T47D (cell line): ENCODE measurements at regions not wholly inside any gene's neighbourhood (a gene's known extent, or its start where the extent isn't known, plus 50 kb on each side); places are given as distances from the start of the nearest gene placed in this dataset.
"Not testable (repeated sequence)": the region's sequence is repeated elsewhere in the genome, so short reads cannot be mapped to it uniquely, and the experiment has no call there.

ENCODE experiments used
- DNase-seq, 2 experiments: peaks; one replicate each; pipeline versions ENCODE4 v3.0.0 to v3.0.0-alpha.2; 2011 to 2012; ENCODE audit warnings: low read depth in 1 of 2, low spot score in 1 of 2
- in situ Hi-C: cut with HindIII; loops from 2 replicates; pipeline ENCODE4 v1.10.0; 2016; ENCODE audit warnings: low sequenced_read_pairs, low pct_unique_long_range_greater_than_20kb

DNA sequence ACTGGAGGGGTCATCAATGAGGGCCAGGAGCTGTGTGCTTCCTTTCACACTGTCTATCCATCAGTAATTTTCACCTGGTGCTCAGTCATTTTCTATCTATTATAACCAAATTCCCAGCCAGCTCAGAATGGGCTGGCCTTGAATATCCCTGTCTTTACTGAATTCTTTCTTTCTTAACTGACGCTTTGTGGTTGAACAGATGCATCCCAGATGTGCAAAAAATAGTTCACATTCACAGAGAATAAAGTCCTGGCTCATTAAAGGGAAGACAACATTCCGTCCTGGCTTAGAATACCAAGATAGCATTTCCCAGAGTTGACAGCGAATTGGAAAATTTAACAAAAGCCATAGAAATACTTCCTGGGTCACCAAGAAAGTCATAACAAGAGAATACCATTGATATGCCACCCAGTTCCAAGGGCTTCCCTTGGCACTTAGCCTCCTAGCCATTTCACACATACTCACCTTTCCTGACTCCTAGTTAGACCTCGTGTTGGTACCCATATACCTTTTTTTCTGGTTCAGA is 164.7 kb downstream of the SPDYE17 start:
- in situ Hi-C loops, DNase-seq: not testable (repeated sequence)

DNA sequence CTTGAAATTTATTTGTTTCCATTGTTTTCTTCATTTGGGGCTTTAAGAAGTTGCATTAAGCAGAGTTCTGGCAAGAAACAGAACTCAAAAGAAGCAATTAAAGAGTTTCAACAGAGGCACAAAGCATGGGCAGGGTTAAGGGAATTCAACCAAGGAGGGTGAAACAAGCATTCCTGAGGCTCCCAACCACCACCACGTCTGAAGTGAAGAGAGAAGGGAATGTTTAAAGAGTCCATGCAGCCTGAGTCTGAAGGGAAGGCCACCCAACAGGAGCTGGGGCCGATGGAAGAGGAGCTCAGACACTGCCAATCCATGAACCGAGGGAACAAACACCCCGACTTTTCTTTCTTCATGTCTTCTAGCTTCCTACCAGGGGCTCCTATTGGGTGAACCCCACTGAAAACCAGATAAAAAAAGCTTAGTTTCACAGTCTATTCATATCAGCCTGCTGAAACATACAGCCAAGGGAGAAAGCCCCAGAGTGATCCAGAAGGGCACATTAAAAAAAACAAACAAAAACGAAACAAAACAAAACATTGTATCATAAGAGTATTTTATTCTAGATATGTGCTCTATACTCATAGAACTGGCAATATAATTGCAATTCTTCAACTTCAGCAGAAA is 168.9 kb downstream of the SPDYE17 start:
- DNase-seq, in situ Hi-C loops: not testable (repeated sequence)

DNA sequence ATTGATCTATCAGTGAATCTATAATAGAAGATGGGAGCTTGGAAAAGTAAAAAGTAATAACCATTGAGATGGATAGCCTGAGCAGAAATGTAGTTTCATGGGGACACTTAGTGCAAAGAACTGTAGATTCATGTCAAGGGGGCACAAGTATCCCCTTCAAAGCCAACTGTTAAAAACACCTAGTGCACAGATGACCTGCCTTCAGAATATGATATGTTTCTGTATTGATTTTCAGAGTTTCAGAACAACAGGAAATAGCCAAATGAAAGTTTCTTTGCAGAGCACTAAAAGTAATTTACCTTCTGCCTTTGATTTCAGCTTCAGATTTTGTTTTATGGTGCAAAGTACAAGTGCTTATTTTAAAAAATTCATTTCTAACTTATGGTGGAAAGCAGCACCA is 169.9 kb downstream of the SPDYE17 start:
- in situ Hi-C loops, DNase-seq: not testable (repeated sequence)

DNA sequence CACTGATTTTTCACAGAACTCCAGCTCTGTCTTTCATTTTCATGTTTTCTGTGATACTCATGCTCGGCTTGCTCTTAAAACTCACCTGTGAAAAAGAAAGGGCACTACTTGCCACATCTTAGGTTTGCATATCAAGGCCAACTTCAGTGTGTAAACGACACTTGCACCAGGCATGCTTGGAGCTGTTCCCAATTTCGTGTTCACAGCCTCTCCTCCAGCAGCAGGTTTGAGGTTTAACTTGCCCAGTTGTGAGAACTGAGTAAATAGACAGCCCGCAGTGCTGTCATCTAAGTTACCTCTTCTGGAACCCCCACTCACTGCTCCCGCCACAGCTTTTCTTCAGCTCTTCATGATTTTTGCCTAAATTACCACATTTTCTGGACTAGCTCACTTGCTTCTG is 172.2 kb downstream of the SPDYE17 start:
- in situ Hi-C loops, DNase-seq: not testable (repeated sequence)

DNA sequence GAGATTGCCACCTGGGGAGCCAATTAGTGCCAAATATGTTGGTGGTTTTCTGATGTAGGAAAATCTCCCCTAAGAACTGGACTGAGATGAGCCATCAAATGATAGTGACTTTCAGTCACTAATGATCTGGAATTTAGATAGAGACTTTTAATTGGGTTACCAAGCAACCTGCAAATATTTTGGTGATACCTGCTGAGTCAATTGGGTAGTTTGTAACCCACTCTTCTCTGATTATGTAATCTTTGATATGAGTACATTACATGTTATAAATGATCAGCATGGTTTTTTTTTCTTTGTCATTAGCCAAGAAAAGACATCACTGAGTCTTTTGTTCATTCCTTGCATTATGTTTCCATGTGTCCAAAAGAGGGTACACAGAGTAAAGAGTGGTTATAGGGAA is 177.5 kb downstream of the SPDYE17 start:
- DNase-seq, in situ Hi-C loops: not testable (repeated sequence)

DNA sequence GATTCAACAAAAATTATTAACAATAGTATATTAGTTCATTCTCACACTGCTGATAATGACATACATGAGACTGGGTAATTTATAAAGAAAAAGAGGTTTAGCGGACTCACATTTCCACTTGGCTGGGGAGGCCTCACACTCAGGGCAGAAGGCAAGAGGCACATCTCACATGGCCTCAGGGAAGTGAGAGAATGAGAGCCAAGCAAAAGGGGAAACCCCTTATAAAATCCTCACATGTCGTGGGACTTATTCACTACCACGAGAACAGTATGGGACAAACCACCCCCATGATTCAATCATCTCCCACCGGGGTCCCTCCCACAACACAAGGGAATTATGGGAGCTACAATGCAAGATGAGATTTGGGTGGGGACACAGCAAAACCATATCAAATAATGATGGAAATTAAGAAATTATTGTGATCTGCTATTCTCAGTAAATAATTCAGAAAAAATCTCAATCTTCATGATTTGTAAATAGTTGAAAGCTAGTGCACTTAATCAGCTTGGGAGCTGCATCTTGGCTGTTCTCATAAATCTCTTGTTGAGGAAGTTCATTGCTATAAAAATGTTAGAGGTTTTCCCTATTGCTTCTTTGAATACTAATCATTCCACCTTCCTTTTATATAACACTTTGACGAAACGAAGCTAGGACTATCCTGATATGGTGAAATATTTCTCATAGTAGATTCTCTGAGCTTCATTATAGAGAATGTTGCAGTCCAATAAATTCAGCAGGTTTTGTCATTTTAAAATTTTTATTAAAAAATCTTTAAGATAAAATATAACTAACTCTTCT is 179.2 kb downstream of the SPDYE17 start:
- DNase-seq, in situ Hi-C loops: not testable (repeated sequence)

DNA sequence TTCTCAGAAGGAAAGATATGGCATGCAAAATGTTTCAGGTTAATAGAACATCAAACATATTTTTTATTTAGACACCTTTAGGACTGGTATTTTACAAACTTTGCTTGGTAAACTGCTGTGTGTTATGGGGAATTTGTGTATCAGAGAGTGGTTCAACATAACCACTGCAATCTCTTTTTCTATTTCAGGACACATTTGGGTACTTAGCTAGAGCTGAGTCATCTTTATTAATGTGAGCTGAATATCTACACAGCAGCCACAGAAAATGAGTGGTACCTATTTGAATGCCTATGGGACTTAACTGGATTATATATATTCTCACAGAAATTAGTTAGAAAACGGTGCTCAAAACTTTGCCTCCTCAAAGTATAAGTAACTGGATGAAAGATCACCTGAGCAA is 179.8 kb downstream of the SPDYE17 start:
- DNase-seq = not testable (repeated sequence)

DNA sequence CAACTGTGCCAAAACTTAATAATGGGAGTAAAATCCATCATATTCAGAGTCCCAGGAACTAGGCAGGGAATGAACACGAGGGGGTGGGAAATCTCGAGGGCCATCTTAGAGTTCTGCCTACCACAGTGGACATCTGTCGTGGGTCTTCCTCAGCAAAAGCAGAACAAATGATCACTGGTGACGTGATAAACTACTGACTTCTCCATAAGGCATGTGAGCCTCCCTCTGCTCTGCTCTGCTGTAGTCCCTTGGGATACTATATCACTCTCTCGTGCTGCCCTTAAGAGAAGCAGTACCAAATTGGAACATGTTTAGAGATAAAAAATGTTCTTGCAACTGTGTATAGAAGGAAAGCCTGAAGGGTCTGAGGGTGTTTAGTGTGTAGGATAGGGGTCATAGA is 180.5 kb downstream of the SPDYE17 start:
- not testable (repeated sequence) for DNase-seq

More for the DNA sequence above, 179.8 kb downstream of the SPDYE17 start:
- in situ Hi-C loops = not testable (repeated sequence)

DNA sequence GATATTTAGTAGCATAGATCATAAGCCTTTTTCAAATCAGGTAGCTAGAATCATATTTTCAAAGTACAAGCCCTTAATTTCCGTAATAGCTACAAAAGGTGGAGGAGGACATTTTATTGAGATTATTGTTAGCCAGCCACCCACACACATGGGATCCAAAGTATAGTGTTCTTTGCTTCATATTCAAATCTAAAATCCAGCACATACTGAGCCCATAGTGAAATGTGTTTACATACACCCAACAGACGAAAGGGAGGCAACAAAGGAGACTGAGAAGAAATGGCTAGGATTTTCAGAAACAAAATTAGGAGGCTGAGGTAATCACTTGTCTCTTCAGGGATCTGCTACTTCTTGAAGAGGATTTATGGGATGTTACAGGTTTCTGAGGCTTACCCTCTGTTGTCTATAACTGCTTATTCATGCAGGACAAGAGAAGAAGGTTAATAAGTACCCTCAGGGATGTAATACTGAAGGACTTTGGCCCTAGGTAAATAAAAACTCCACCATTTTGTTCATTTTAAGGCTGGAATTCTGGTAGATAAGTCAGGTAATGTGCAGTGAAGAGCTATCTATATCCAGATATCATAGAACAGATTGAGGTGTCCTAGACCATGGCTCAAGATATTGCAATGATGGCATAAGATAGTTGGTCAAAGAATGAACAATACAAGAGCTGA is 182.1 kb downstream of the SPDYE17 start:
- DNase-seq, in situ Hi-C loops: not testable (repeated sequence)

More for the DNA sequence above, 180.5 kb downstream of the SPDYE17 start:
- in situ Hi-C loops = not testable (repeated sequence)

DNA sequence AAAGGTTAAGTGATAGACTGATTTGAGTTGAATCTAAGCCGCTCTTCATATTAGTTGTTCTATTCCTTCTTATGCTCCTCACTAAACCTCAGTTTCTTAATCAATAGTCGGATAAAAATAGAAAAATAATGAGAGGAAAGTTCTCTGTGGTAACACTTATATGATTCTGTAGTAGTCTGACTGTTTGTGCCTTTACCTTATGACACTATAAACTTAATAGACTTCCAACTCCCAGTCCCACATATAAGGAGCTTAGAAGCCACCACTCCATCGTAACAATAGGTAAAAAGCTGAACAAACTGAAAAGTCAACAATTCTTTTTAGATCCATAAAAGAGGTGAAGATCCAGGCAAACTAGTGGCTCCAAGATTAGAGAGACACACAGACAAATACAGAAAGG is 192.3 kb downstream of the SPDYE17 start:
- DNase-seq, in situ Hi-C loops: not testable (repeated sequence)

DNA sequence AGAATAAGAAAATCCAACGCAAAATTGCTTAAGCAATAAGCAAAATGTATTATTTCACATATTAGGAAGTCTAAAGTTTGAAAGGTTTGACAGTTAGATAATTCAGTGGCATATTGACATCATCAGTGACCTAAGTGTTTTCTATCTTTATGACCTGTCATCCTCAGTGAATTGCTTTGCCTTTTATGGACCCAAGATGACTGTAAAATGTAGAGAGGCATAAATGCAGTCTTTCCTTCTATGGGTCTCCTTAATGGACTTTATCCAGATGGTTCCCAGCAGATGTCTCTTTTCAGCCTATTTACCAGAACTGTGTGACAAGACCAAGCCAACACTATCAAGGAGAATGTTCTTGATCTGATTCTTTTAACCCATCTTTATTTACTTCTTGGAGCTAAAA is 192.9 kb downstream of the SPDYE17 start:
- not testable (repeated sequence) for DNase-seq

DNA sequence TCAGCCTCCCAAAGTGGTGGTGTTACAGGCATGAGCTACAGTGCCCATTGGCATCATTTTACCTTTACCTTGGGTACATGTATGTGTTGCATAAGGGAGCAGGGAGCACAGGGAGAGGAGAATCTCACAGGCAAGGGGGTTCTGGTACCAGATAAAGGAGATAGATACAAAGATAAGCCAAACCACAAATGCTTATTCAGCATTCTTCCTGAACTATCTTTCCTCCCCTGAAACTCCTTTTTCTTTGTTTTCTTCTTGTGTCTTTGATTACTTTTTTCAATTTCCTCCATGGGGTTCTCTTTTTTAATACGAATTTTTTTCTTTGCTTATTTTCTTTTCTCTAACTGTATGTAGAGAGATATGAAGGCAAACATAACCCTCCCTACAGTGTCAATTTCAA is 193.8 kb downstream of the SPDYE17 start:
- in situ Hi-C loops, DNase-seq: not testable (repeated sequence)

More for the DNA sequence above, 192.9 kb downstream of the SPDYE17 start:
- in situ Hi-C loops = not testable (repeated sequence)

DNA sequence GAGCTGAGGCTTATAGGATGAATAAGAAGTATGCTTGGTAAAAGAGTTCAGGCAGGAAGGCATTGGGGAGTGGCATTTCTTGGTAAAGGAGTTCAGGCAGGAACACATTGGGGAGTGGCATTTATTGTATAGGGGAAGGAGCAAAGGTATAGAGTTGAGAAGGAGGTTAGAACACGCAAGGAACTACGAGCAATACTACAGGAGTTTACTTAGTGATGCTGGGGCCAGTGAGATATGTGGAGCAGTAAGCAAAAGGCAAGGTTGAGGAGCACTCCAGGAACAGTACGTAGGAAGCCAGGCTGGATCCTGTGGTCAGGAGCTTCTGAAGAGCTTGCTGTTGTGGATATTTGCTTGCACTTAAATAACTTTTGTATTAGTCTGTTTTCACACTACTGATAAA is 202.2 kb upstream of the POMZP3 start:
- DNase-seq, in situ Hi-C loops: not testable (repeated sequence)

DNA sequence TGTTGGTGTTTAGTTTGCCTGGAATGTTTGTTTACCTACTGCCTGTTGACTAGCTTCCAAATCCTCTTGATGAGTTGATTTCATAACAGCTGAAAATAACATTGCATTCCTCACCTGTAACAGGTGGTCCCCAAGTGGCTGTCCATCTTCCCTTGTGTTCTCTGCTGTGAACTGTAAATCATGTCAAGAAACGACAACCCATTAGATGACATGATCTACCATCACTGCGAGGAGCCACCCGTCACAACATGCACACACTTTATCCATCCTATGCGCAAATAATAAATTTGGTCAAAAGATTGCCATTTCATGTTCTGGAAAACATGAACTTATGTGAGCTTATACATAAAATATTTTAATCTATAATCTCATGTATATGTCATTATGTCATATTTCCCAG is 199.1 kb upstream of the POMZP3 start:
- in situ Hi-C loops, DNase-seq: not testable (repeated sequence)

DNA sequence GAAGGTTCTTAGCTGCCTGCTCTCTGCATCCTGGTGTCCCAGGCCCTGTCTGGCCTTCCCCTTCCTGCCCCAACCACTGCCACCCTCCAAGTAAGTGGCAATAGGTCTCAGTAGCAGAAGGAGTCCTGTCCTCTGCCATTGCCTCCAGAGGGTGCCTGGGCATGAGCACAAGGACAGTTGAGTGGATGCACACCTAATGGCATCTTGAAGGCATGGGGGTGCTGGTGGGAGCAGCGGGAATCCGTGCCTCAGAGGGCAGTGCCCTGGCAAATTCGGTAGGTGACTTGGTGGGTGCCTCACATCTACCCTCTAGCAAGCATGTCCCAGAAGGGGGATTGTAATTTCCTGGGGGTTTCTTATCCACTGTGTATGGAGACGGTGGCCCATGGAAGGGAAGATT is 182.8 kb upstream of the POMZP3 start:
- in situ Hi-C loops = not testable (repeated sequence)

DNA sequence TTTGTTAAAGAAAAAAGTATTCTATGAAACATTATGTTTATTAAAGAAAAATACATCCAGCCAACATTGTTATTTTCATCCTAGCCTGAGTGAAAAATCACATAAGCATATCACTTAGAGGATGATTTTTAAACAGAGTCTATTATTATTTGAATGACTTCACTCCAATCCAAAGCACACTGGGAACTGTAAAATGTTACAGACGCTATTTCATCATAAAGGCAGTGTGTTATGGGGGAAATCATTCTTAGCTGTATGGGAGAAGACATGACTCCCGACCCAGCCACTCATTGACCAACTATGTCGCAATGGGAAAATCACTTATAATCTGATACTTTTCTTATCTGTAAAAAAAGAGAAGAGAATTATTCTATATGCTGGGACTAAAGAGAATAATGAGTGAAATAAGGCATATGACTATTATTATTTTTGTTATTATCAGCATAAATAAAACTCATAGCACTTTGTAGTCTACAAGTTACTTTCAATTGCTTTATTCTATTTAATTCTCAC is 180.6 kb upstream of the POMZP3 start:
- in situ Hi-C loops, DNase-seq: not testable (repeated sequence)

More for the DNA sequence above, 182.8 kb upstream of the POMZP3 start:
- DNase-seq = not testable (repeated sequence)

DNA sequence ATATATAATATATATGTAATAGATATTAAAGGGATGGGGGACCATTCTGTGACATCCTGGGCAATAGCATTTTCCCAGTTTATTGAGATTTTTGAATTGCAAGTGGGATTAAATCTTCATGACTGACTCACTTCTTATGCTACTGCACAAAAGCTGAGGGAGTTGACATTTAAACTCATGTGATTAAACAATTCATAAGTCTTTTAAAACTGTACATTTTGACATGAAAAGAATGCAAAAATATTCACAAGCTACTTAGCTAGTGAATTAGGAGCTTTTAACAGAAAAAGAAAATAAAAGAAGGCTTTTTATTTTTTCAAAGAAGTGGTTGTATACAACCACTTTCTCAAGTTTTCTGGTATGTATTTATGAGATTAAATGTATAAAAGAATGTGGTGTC is 179.4 kb upstream of the POMZP3 start:
- in situ Hi-C loops, DNase-seq: not testable (repeated sequence)

DNA sequence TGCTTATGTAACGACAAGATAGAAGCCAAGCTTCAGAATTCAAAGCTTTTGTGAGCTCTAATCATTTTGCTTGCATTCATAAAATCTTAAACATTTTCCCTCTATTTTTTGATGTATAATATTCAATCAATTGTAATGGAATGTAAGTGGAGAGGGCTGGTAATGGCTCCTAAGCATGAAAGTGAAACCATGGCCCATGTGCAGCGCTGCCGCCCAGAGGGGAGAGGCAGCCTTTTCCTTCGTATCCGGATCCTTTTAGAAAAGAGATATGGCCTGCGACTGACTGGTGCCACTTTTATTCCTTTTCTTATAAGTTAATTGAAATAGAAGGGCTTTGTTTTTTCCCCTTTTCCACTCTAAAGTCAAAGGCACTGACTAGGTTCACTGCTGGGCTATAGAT is 178.9 kb upstream of the POMZP3 start:
- DNase-seq = peak in 1 of 2 experiments; percentile 10
- in situ Hi-C loops = not testable (repeated sequence)
